H1 (cell line): ENCODE measurements at regions not wholly inside any gene's neighbourhood (a gene's known extent, or its start where the extent isn't known, plus 50 kb on each side); places are given as distances from the start of the nearest gene placed in this dataset.

Source experiments
- BRCA1 ChIP-seq: IDR thresholded peaks from 2 replicates; pipeline ENCODE4 v1.6.1; 2012; ENCODE audit warnings: low read depth, low read length, improper control_type of control experiment
- EZH2 ChIP-seq: fragments of 200-600 bp; sonication (generic); IDR thresholded peaks from 2 replicates; pipeline ENCODE4 v1.7.1; 2012; ENCODE audit warnings: low read depth, mild to moderate bottlenecking, moderate library complexity, low read length, inconsistent platforms; ENCODE audit not compliant: severe bottlenecking
- POLR2A ChIP-seq, 2 experiments: IDR thresholded peaks; 1 replicate in 1 of 2; 2 replicates in 1 of 2; pipeline ENCODE4 v1.6.1; 2011; ENCODE audit warnings: low read depth in 2 of 2, low read length in 2 of 2, mild to moderate bottlenecking in 2 of 2; ENCODE audit errors: control extremely low read depth in 1 of 2
- POLR2AphosphoS5 ChIP-seq: IDR thresholded peaks from 2 replicates; pipeline ENCODE4 v1.6.1; 2011; ENCODE audit warnings: low read depth, low read length
- RAD21 ChIP-seq, 2 experiments: IDR thresholded peaks in 1 of 2; conservative IDR thresholded peaks in 1 of 2; 2 replicates each; pipeline ENCODE4 v1.6.1; 2011; ENCODE audit warnings: low read depth in 2 of 2, low read length in 2 of 2, improper control_type of control experiment in 1 of 2, inconsistent platforms in 1 of 2, mild to moderate bottlenecking in 1 of 2, moderate library complexity in 1 of 2
- RNF2 ChIP-seq: fragments of 200-900, 300-1000 bp; sonication (generic); IDR thresholded peaks from 2 replicates; pipeline ENCODE4 v1.7.1; 2016; ENCODE audit warnings: borderline replicate concordance, low read depth, mild to moderate bottlenecking, antibody characterized with exemption, low read length; ENCODE audit not compliant: poor library complexity, severe bottlenecking; ENCODE audit errors: missing control alignments
- ZNF274 ChIP-seq: IDR thresholded peaks from 2 replicates; pipeline ENCODE4 v1.7.0; 2012; ENCODE audit warnings: low read length, borderline replicate concordance; ENCODE audit errors: extremely low read depth
- TF ChIP-seq, protein P1 (sequence below), 3 experiments: IDR thresholded peaks; 1 replicate in 2 of 3; 2 replicates in 1 of 3; pipeline versions ENCODE4 v1.5.1 to v1.6.1; 2011; ENCODE audit warnings: low read length in 3 of 3, mild to moderate bottlenecking in 3 of 3, inconsistent platforms in 2 of 3, low read depth in 1 of 3, moderate library complexity in 1 of 3; ENCODE audit not compliant: insufficient read depth in 1 of 3; ENCODE audit errors: control extremely low read depth in 1 of 3
- TF ChIP-seq, protein P2 (sequence below): IDR thresholded peaks from 2 replicates; pipeline ENCODE4 v1.6.1; 2012; ENCODE audit warnings: inconsistent platforms
- TF ChIP-seq, protein P3 (sequence below): IDR thresholded peaks from 2 replicates; pipeline ENCODE4 v1.6.1; 2011; ENCODE audit warnings: low read depth, mild to moderate bottlenecking, low read length; ENCODE audit not compliant: insufficient read depth

DNA sequence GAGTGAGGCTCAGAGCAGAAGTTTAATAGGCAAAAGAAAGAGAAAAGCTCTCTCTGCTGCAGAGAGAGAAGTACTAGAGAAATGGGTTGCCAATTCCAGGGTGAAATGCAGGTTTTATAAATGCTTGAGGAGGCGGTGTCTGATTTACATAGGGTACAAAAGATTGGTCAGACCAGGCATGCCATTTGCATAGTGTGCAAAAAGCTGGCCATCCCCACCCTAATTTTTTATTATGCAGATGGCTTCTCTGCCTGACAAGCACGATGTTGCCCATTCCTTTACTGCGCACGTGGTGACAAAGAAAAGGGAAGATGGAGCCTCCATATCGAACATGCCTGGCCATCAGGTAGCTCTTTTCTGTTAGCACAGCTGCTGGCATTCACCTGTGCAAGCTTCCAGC is 209.3 kb upstream of the PPFIA2 start:
- TF ChIP-seq ZNF274 (no peak), BRCA1 (no peak), RNF2 (no peak), POLR2A (IDR thresholded peaks at IDR 0.05; ENCODE audit: control extremely low read depth in 1 of 2, low read depth in 2 of 2, low read length in 2 of 2) (no peak), RAD21 (IDR thresholded peaks at IDR 0.05 in 1 of 2, conservative IDR thresholded peaks at IDR 0.05 in 1 of 2; ENCODE audit: low read depth in 2 of 2, low read length in 2 of 2) (no peak), EZH2 (no peak), POLR2AphosphoS5 (no peak)
- TF ChIP-seq, protein P1, sequence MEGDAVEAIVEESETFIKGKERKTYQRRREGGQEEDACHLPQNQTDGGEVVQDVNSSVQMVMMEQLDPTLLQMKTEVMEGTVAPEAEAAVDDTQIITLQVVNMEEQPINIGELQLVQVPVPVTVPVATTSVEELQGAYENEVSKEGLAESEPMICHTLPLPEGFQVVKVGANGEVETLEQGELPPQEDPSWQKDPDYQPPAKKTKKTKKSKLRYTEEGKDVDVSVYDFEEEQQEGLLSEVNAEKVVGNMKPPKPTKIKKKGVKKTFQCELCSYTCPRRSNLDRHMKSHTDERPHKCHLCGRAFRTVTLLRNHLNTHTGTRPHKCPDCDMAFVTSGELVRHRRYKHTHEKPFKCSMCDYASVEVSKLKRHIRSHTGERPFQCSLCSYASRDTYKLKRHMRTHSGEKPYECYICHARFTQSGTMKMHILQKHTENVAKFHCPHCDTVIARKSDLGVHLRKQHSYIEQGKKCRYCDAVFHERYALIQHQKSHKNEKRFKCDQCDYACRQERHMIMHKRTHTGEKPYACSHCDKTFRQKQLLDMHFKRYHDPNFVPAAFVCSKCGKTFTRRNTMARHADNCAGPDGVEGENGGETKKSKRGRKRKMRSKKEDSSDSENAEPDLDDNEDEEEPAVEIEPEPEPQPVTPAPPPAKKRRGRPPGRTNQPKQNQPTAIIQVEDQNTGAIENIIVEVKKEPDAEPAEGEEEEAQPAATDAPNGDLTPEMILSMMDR (IDR thresholded peaks at IDR 0.05; ENCODE audit: control extremely low read depth in 1 of 3, insufficient read depth in 1 of 3, low read depth in 1 of 3, low read length in 3 of 3) = no peak
- TF ChIP-seq, protein P2, sequence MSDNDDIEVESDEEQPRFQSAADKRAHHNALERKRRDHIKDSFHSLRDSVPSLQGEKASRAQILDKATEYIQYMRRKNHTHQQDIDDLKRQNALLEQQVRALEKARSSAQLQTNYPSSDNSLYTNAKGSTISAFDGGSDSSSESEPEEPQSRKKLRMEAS = no peak
- TF ChIP-seq, protein P3, sequence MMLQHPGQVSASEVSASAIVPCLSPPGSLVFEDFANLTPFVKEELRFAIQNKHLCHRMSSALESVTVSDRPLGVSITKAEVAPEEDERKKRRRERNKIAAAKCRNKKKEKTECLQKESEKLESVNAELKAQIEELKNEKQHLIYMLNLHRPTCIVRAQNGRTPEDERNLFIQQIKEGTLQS = no peak
